ENCODE measurements at regions not wholly inside any gene's neighbourhood (a gene's known extent, or its start where the extent isn't known, plus 50 kb on each side); places are given as distances from the start of the nearest gene placed in this dataset.

- ATAC-seq (ENCODE audit: poor library complexity), result no peak
- POLR2A ChIA-PET, result interaction anchor here (1.4 kb wide), 1 partner anchor 429 kb away, joined by 3 read pairs; no protein-coding TSS in a partner anchor
- no peaks in the 10 kb centered on the region for H3K36me3 Mint-ChIP-seq (ENCODE audit: low read depth)
Observed at GRCh38 chr3:177479630-177480029, 282.3 kb upstream of the TBL1XR1 start.

GRCh38 chr3:177481329-177481728, 284.0 kb upstream of the TBL1XR1 start:
- no peak overlapping the region for H3K4me3 Mint-ChIP-seq
- ATAC-seq (ENCODE audit: poor library complexity) (no peak), DNase-seq (no peak)
- H3K27ac ChIP-seq (ENCODE audit: low read depth in 1 of 2, low read length in 2 of 2), result no peak overlapping the region
- no peak overlapping the region for H3K4me3 ChIP-seq (ENCODE audit: low read length)
- intact Hi-C loops (cut with DNase I, micrococcal nuclease), result no loop called here
- POLR2A ChIA-PET, result no interaction called here
- no peaks in the 10 kb centered on the region for H3K9me3 ChIP-seq (ENCODE audit: control insufficient read depth in 1 of 2, insufficient read depth in 1 of 2, low read length in 2 of 2)
- no peaks in the 10 kb centered on the region for H3K27me3 Mint-ChIP-seq
- TF ChIP-seq CTCF (IDR thresholded peaks at IDR 0.05), result no peak
- no peaks in the 10 kb centered on the region for H3K27me3 ChIP-seq (ENCODE audit: control insufficient read depth in 1 of 2, insufficient read depth in 2 of 2, low read length in 2 of 2)
- H3K36me3 Mint-ChIP-seq (ENCODE audit: low read depth), result no peaks in the 10 kb centered on the region
- CTCF ChIA-PET, result no interaction called here
- no peaks in the 10 kb centered on the region for H3K4me1 ChIP-seq (ENCODE audit: insufficient read depth, low read length)
- H3K27ac Mint-ChIP-seq, result no peak overlapping the region
- no peaks in the 10 kb centered on the region for H3K9me3 Mint-ChIP-seq
- no peaks in the 10 kb centered on the region for H3K4me1 Mint-ChIP-seq (ENCODE audit: low read depth)
- H3K36me3 ChIP-seq (ENCODE audit: insufficient read depth, low read length), result no peaks in the 10 kb centered on the region

More at GRCh38 chr3:177479630-177480029, 282.3 kb upstream of the TBL1XR1 start:
- Histone ChIP-seq H3K36me3 (ENCODE audit: insufficient read depth, low read length) (no peaks in the 10 kb centered on the region), H3K9me3 (ENCODE audit: control insufficient read depth in 1 of 2, insufficient read depth in 1 of 2, low read length in 2 of 2) (no peaks in the 10 kb centered on the region), H3K27ac (ENCODE audit: low read depth in 1 of 2, low read length in 2 of 2) (no peak overlapping the region), H3K4me1 (ENCODE audit: insufficient read depth, low read length) (no peaks in the 10 kb centered on the region), H3K4me3 (ENCODE audit: low read length) (no peak overlapping the region), H3K27me3 (ENCODE audit: control insufficient read depth in 1 of 2, insufficient read depth in 2 of 2, low read length in 2 of 2) (no peaks in the 10 kb centered on the region)
- Mint-ChIP-seq H3K4me1 (ENCODE audit: low read depth) (no peaks in the 10 kb centered on the region), H3K27ac (no peak overlapping the region), H3K4me3 (no peak overlapping the region), H3K27me3 (no peaks in the 10 kb centered on the region), H3K9me3 (no peaks in the 10 kb centered on the region)
- intact Hi-C loops (cut with DNase I, micrococcal nuclease), result no loop called here
- no peak for DNase-seq
- CTCF ChIA-PET, result no interaction called here
- no peak for TF ChIP-seq CTCF (IDR thresholded peaks at IDR 0.05)

- Mint-ChIP-seq H3K27me3 (no peaks in the 10 kb centered on the region), H3K4me1 (ENCODE audit: low read depth) (no peaks in the 10 kb centered on the region), H3K36me3 (ENCODE audit: low read depth) (no peaks in the 10 kb centered on the region), H3K9me3 (no peaks in the 10 kb centered on the region), H3K4me3 (no peak overlapping the region), H3K27ac (no peak overlapping the region)
- Histone ChIP-seq H3K4me3 (ENCODE audit: low read length) (no peak overlapping the region), H3K27ac (ENCODE audit: low read depth in 1 of 2, low read length in 2 of 2) (no peak overlapping the region), H3K4me1 (ENCODE audit: insufficient read depth, low read length) (no peaks in the 10 kb centered on the region), H3K9me3 (ENCODE audit: control insufficient read depth in 1 of 2, insufficient read depth in 1 of 2, low read length in 2 of 2) (no peaks in the 10 kb centered on the region), H3K27me3 (ENCODE audit: control insufficient read depth in 1 of 2, insufficient read depth in 2 of 2, low read length in 2 of 2) (no peaks in the 10 kb centered on the region), H3K36me3 (ENCODE audit: insufficient read depth, low read length) (no peaks in the 10 kb centered on the region)
- ATAC-seq (ENCODE audit: poor library complexity) (no peak), DNase-seq (no peak)
- ChIA-PET POLR2A (interaction anchor here (0.8 kb wide), 1 partner anchor 57 kb away, joined by 3 read pairs; no protein-coding TSS in a partner anchor), CTCF (no interaction called here)
- no peak for TF ChIP-seq CTCF (IDR thresholded peaks at IDR 0.05)
- intact Hi-C loops (cut with DNase I, micrococcal nuclease), result no loop called here
Observed at GRCh38 chr3:177482048-177482691, 284.9 kb upstream of the TBL1XR1 start.
